ENCODE measurements at regions not wholly inside any gene's neighbourhood (a gene's known extent, or its start where the extent isn't known, plus 50 kb on each side); places are given as distances from the start of the nearest gene placed in this dataset.

DNA sequence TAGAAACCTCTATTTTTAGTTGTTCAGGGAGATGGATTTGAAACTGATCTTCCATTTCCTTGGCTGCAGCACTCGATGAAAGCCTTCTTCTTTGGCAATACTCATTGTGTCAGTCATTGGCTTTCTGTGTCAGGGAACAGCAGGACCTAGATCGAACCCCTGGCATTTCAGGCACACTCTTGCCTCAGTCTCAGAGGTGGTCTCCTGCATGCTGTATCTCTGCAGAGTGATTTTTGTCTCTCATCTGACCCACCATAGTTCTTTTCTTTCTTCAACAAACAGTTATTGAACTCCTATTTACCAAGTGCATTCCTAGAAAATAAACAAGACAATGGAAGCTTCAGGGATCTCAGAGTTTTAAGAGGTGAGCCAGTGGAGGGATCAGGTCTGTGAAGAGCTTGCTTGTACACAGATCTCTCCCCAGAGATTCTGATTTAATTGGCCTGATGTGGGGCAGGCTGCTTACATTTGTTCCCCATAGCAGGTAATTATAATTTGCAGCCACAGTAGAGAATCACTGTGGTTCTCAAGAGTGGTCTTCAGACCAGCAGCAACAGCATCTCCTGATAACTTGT lies 473.1 kb upstream of the TCF4 start:
- no peak overlapping the region for H3K23ac ChIP-seq (ENCODE audit: insufficient read length)
- H4K91ac ChIP-seq (replicated peaks; ENCODE audit: insufficient read length, low read length) = no peak overlapping the region
- no peak overlapping the region for H3K4me3 ChIP-seq (ENCODE audit: extremely low read depth in 1 of 4, insufficient read depth in 2 of 4, low read depth in 3 of 4, low read length in 4 of 4)
- H3K9me3 ChIP-seq (ENCODE audit: insufficient read depth in 2 of 2, low read depth in 1 of 2, low read length in 1 of 2) = no peaks in the 10 kb centered on the region
- H2BK12ac ChIP-seq (ENCODE audit: low read depth, low read length) = no peak overlapping the region
- no peak overlapping the region for H3K27ac ChIP-seq (ENCODE audit: low read depth, low read length)
- H3K56ac ChIP-seq (replicated peaks; ENCODE audit: insufficient read length, low read depth, low read length) = no peak overlapping the region
- H3K79me2 ChIP-seq (ENCODE audit: control insufficient read depth in 1 of 2, insufficient read depth in 2 of 2, low read length in 2 of 2) = no peaks in the 10 kb centered on the region
- no peaks in the 10 kb centered on the region for H3K27me3 ChIP-seq (replicated peaks in 1 of 4; ENCODE audit: control insufficient read depth in 3 of 4, extremely low read depth in 1 of 4, insufficient read depth in 3 of 4, low read length in 3 of 4)
- peaks cover 0 to 16% (median 0%) of the 10 kb centered on the region in 4 experiments; a peak in 2 of 7 replicates for H3K4me1 ChIP-seq (replicated peaks in 1 of 4; ENCODE audit: control insufficient read depth in 3 of 4, insufficient read depth in 4 of 4, low read length in 3 of 4)
- H2AK5ac ChIP-seq (ENCODE audit: low read depth, low read length) = no peak overlapping the region
- POLR2A ChIA-PET (ENCODE audit: partially characterized antibody) = no interaction called here
- no peak for DNase-seq (ENCODE audit: low read depth in 1 of 2, low spot score in 2 of 2)
- CTCF ChIA-PET (ENCODE audit: partially characterized antibody) = no interaction called here
- H2BK120ac ChIP-seq (replicated peaks; ENCODE audit: low read depth, low read length) = no peak overlapping the region
- no peaks in the 10 kb centered on the region for H3K36me3 ChIP-seq (ENCODE audit: control insufficient read depth in 2 of 4, insufficient read depth in 4 of 4, low read length in 3 of 4)
- H2BK5ac ChIP-seq (ENCODE audit: low read depth, low read length) = no peak overlapping the region
- no peak overlapping the region for H3K14ac ChIP-seq (ENCODE audit: insufficient read length)
- H3K23me2 ChIP-seq (ENCODE audit: low read depth, low read length) = no peaks in the 10 kb centered on the region
- H3K4me2 ChIP-seq (ENCODE audit: insufficient read depth in 1 of 2, low read depth in 2 of 2, low read length in 2 of 2) = no peak overlapping the region
- H2AFZ ChIP-seq (ENCODE audit: low read length) = 0 out of 2 replicates have a peak overlapping the region, but pooled peaks have one; percentile 13
- no peak overlapping the region for H3K9ac ChIP-seq (replicated peaks in 1 of 4; ENCODE audit: extremely low read depth in 1 of 4, low read depth in 3 of 4, low read length in 3 of 4)
- H3K4ac ChIP-seq (replicated peaks; ENCODE audit: insufficient read length, low read depth, low read length) = no peak overlapping the region
- H4K8ac ChIP-seq (ENCODE audit: extremely low read depth, insufficient read depth, low read length) = no peak overlapping the region
- H4K20me1 ChIP-seq (replicated peaks in 1 of 2; ENCODE audit: control insufficient read depth in 1 of 2, insufficient read depth in 2 of 2, low read length in 2 of 2) = no peaks in the 10 kb centered on the region
- H2BK15ac ChIP-seq (ENCODE audit: low read length) = no peak overlapping the region
- H4K5ac ChIP-seq (ENCODE audit: insufficient read length, low read depth, low read length) = no peak overlapping the region
- H3K18ac ChIP-seq (ENCODE audit: extremely low read depth, low read length) = no peak overlapping the region; the same call in 1 of the 2 replicates
- H2BK20ac ChIP-seq (ENCODE audit: low read length) = no peak overlapping the region
- WGBS, 2 experiments (ENCODE audit: extremely low coverage in 1 of 2, insufficient coverage in 1 of 2, insufficient read length in 1 of 2, insufficient replicate concordance in 2 of 2, low coverage in 1 of 2, low lambda C conversion rate in 2 of 2, missing lambda C conversion rate in 1 of 2) = 73% methylated on average over 2 of the region's 2 CpGs; no CpG with 5 or more reads in 1 of the 2 experiments
- H3K79me1 ChIP-seq (ENCODE audit: low read depth, low read length) = no peaks in the 10 kb centered on the region
- FAIRE-seq = peak; percentile 79
- TF ChIP-seq SUZ12 (IDR thresholded peaks at IDR 0.05; ENCODE audit: low read length) (no peak), CBX8 (IDR thresholded peaks at IDR 0.05; ENCODE audit: borderline replicate concordance, low read depth, low read length) (no peak), CHD2 (IDR thresholded peaks at IDR 0.05; ENCODE audit: low read length) (no peak), POLR2A (IDR thresholded peaks at IDR 0.05; ENCODE audit: control extremely low read depth in 1 of 2, low read depth in 2 of 2, low read length in 2 of 2) (no peak), FOSL1 (IDR thresholded peaks at IDR 0.05; ENCODE audit: insufficient read depth, low read depth, low read length) (no peak), TAF1 (IDR thresholded peaks at IDR 0.05; ENCODE audit: low read depth, low read length) (no peak), HDAC6 (IDR thresholded peaks at IDR 0.05; ENCODE audit: low read depth, low read length) (no peak), SRF (IDR thresholded peaks at IDR 0.05; ENCODE audit: low read depth, low read length) (no peak), KDM5A (IDR thresholded peaks at IDR 0.05; ENCODE audit: low read length) (no peak), PHF8 (conservative IDR thresholded peaks at IDR 0.05; ENCODE audit: low read depth, low read length) (no peak)
- TF ChIP-seq, protein P1, sequence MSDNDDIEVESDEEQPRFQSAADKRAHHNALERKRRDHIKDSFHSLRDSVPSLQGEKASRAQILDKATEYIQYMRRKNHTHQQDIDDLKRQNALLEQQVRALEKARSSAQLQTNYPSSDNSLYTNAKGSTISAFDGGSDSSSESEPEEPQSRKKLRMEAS (IDR thresholded peaks at IDR 0.05) = no peak
- TF ChIP-seq, protein P2, sequence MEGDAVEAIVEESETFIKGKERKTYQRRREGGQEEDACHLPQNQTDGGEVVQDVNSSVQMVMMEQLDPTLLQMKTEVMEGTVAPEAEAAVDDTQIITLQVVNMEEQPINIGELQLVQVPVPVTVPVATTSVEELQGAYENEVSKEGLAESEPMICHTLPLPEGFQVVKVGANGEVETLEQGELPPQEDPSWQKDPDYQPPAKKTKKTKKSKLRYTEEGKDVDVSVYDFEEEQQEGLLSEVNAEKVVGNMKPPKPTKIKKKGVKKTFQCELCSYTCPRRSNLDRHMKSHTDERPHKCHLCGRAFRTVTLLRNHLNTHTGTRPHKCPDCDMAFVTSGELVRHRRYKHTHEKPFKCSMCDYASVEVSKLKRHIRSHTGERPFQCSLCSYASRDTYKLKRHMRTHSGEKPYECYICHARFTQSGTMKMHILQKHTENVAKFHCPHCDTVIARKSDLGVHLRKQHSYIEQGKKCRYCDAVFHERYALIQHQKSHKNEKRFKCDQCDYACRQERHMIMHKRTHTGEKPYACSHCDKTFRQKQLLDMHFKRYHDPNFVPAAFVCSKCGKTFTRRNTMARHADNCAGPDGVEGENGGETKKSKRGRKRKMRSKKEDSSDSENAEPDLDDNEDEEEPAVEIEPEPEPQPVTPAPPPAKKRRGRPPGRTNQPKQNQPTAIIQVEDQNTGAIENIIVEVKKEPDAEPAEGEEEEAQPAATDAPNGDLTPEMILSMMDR (IDR thresholded peaks at IDR 0.05; ENCODE audit: control extremely low read depth in 1 of 3, insufficient read depth in 1 of 3, low read depth in 1 of 3, low read length in 3 of 3) = no peak

All from H1 (cell line).